Tibial nerve (tissue), 4 donors: ENCODE measurements at regions not wholly inside any gene's neighbourhood (a gene's known extent, or its start where the extent isn't known, plus 50 kb on each side); places are given as distances from the start of the nearest gene placed in this dataset.

Experiments used
- DNase-seq, 2 donors: peaks; one replicate each; pipeline ENCODE4 v3.0.0-alpha.2; 2019; ENCODE audit warnings: low spot score in 2 of 2
- H3K27ac ChIP-seq, 4 donors: fragments of 200-600 bp; sonication (generic) in 3 of 4; one replicate each; pipeline ENCODE4 v1.5.1; 2017 to 2019; ENCODE audit warnings: mild to moderate bottlenecking in 1 of 4
- H3K27me3 ChIP-seq, 2 donors: fragments of 200-600 bp; sonication (generic) in 1 of 2; one replicate each; pipeline versions ENCODE4 v1.5.1 to v1.6.0; 2017 to 2019
- H3K36me3 ChIP-seq, 3 donors: fragments of 200-600 bp; sonication (generic); one replicate each; pipeline ENCODE4 v1.5.1; 2018 to 2019
- H3K4me1 ChIP-seq, 4 donors: fragments of 200-600 bp; sonication (generic) in 3 of 4; one replicate each; pipeline ENCODE4 v1.5.1; 2017 to 2019
- H3K4me3 ChIP-seq, 4 donors: fragments of 200-600 bp; sonication (generic) in 3 of 4; one replicate each; pipeline ENCODE4 v1.5.1; 2017 to 2019; ENCODE audit warnings: mild to moderate bottlenecking in 1 of 4, moderate library complexity in 1 of 4
- H3K9me3 ChIP-seq, 4 donors: fragments of 200-600 bp; sonication (generic) in 3 of 4; one replicate each; pipeline ENCODE4 v1.5.1; 2017 to 2019
- CTCF ChIP-seq, 5 experiments: fragments of 200-600 bp in 3 of 5; fragments of 450-650 bp in 2 of 5; sonication (generic) in 3 of 5; IDR thresholded peaks; one replicate each; pipeline ENCODE4 v1.5.1; 2016 to 2019; ENCODE audit warnings: antibody characterized with exemption in 5 of 5, mild to moderate bottlenecking in 3 of 5, moderate library complexity in 2 of 5
- EP300 ChIP-seq, 2 donors: sonication (generic); formaldehyde crosslinking; IDR thresholded peaks; one replicate each; pipeline ENCODE4 v1.6.1; 2017; ENCODE audit warnings: antibody characterized with exemption in 2 of 2, mild to moderate bottlenecking in 1 of 2
- POLR2A ChIP-seq, 2 donors: fragments of 450-650 bp; IDR thresholded peaks; one replicate each; pipeline ENCODE4 v1.6.1; 2017; ENCODE audit warnings: antibody characterized with exemption in 2 of 2, mild to moderate bottlenecking in 2 of 2, moderate library complexity in 2 of 2
- WGBS, 2 donors: methylation state at CpG; one replicate each; pipeline ENCODE4 v1.1.5; 2018; 5-methylcytosine and 5-hydroxymethylcytosine counted together

GRCh38 chr7:125222596-125222995 is 293.0 kb upstream of the POT1 start:
- no peak overlapping the region for H3K4me3 ChIP-seq
- TF ChIP-seq CTCF (IDR thresholded peaks at IDR 0.05) (no peak), EP300 (IDR thresholded peaks at IDR 0.05) (no peak), POLR2A (IDR thresholded peaks at IDR 0.05) (no peak)
- no peaks in the 10 kb centered on the region for H3K4me1 ChIP-seq
- H3K27ac ChIP-seq = no peak overlapping the region
- peaks cover 0 to 18% (median 0%) of the 10 kb centered on the region in 4 donors for H3K9me3 ChIP-seq
- DNase-seq = no peak
- no peaks in the 10 kb centered on the region for H3K27me3 ChIP-seq
- WGBS, 2 donors = 65 to 68% methylated on average over 1 of the region's 1 CpG
- no peaks in the 10 kb centered on the region for H3K36me3 ChIP-seq

- no peaks in the 10 kb centered on the region for H3K27me3 ChIP-seq
- peaks cover 0 to 18% (median 0%) of the 10 kb centered on the region in 4 donors for H3K9me3 ChIP-seq
- no peak for DNase-seq
- no peaks in the 10 kb centered on the region for H3K4me1 ChIP-seq
- H3K27ac ChIP-seq = no peak overlapping the region
- WGBS, 2 donors = 77 to 89% methylated on average over 2 of the region's 2 CpGs
- no peak overlapping the region for H3K4me3 ChIP-seq
- no peaks in the 10 kb centered on the region for H3K36me3 ChIP-seq
- TF ChIP-seq CTCF (IDR thresholded peaks at IDR 0.05) = no peak
- no peak for TF ChIP-seq POLR2A (IDR thresholded peaks at IDR 0.05)
- no peak for TF ChIP-seq EP300 (IDR thresholded peaks at IDR 0.05)
These were observed 288.5 kb upstream of the POT1 start for GRCh38 chr7:125218076-125218475.

- Histone ChIP-seq H3K36me3 (no peaks in the 10 kb centered on the region), H3K27me3 (no peaks in the 10 kb centered on the region), H3K9me3 (no peaks in the 10 kb centered on the region), H3K27ac (no peak overlapping the region), H3K4me1 (no peaks in the 10 kb centered on the region), H3K4me3 (no peak overlapping the region)
- DNase-seq = no peak
- no peak for TF ChIP-seq CTCF (IDR thresholded peaks at IDR 0.05)
- TF ChIP-seq EP300 (IDR thresholded peaks at IDR 0.05) = no peak
- no peak for TF ChIP-seq POLR2A (IDR thresholded peaks at IDR 0.05)
- WGBS, 2 donors = 67 to 75% methylated on average over 4 of the region's 4 CpGs
These were observed 271.4 kb upstream of the POT1 start for GRCh38 chr7:125201002-125201401.

GRCh38 chr7:125197731-125198393 is 268.2 kb upstream of the POT1 start:
- H3K27me3 ChIP-seq = no peaks in the 10 kb centered on the region
- no peak overlapping the region for H3K27ac ChIP-seq
- no peaks in the 10 kb centered on the region for H3K36me3 ChIP-seq
- H3K4me1 ChIP-seq = no peaks in the 10 kb centered on the region
- no peak for DNase-seq
- H3K9me3 ChIP-seq = peaks cover 0 to 1% (median 0%) of the 10 kb centered on the region in 4 donors
- H3K4me3 ChIP-seq = no peak overlapping the region
- 72 to 78% methylated on average over 6 of the region's 6 CpGs for WGBS, 2 donors
- TF ChIP-seq CTCF (IDR thresholded peaks at IDR 0.05) = no peak
- TF ChIP-seq EP300 (IDR thresholded peaks at IDR 0.05) = no peak
- TF ChIP-seq POLR2A (IDR thresholded peaks at IDR 0.05) = no peak

GRCh38 chr7:125195156-125195555 is 265.5 kb upstream of the POT1 start:
- no peak overlapping the region for H3K4me3 ChIP-seq
- H3K27ac ChIP-seq = no peak overlapping the region
- H3K27me3 ChIP-seq = no peaks in the 10 kb centered on the region
- peaks cover 0 to 5% (median 0%) of the 10 kb centered on the region in 4 donors for H3K9me3 ChIP-seq
- WGBS, 2 donors = 61 to 72% methylated on average over 1 of the region's 1 CpG
- H3K36me3 ChIP-seq = no peaks in the 10 kb centered on the region
- no peak for TF ChIP-seq CTCF (IDR thresholded peaks at IDR 0.05)
- no peak for TF ChIP-seq EP300 (IDR thresholded peaks at IDR 0.05)
- TF ChIP-seq POLR2A (IDR thresholded peaks at IDR 0.05) = no peak
- H3K4me1 ChIP-seq = no peaks in the 10 kb centered on the region
- no peak for DNase-seq
